Spleen (tissue), 11 donors: ENCODE measurements at regions not wholly inside any gene's neighbourhood (a gene's known extent, or its start where the extent isn't known, plus 50 kb on each side); places are given as distances from the start of the nearest gene placed in this dataset.
A peak's percentile ranks its signal among the peaks of the same experiment; 100 is the strongest.

ENCODE experiments used
- DNase-seq: peaks from one replicate; pipeline ENCODE4 v3.0.0-alpha.2; 2020
- H3K27ac ChIP-seq, 8 donors: fragments of 200-600 bp; sonication (generic) in 7 of 8; 1 replicate in 4 of 8; 2 replicates in 4 of 8; pipeline versions ENCODE4 v1.5.0 to v1.8.0; 2016 to 2021; ENCODE audit warnings: inconsistent platforms in 4 of 8, mild to moderate bottlenecking in 4 of 8, moderate library complexity in 1 of 8
- H3K27me3 ChIP-seq, 7 donors: fragments of 200-600 bp; sonication (generic) in 6 of 7; replicated peaks in 1 of 7; 1 replicate in 4 of 7; 2 replicates in 3 of 7; pipeline versions ENCODE4 v1.5.0 to v1.8.0; 2016 to 2021; ENCODE audit warnings: inconsistent platforms in 3 of 7, mild to moderate bottlenecking in 1 of 7
- H3K36me3 ChIP-seq, 6 donors: fragments of 200-600 bp; sonication (generic) in 5 of 6; 1 replicate in 4 of 6; 2 replicates in 2 of 6; pipeline versions ENCODE4 v1.5.0 to v1.8.0; 2016 to 2021; ENCODE audit warnings: inconsistent platforms in 2 of 6
- H3K4me1 ChIP-seq, 6 donors: fragments of 200-600 bp; sonication (generic) in 5 of 6; 1 replicate in 3 of 6; 2 replicates in 3 of 6; pipeline versions ENCODE4 v1.5.0 to v1.8.0; 2016 to 2021; ENCODE audit warnings: inconsistent platforms in 3 of 6
- H3K4me3 ChIP-seq, 8 donors: fragments of 200-600 bp; sonication (generic) in 7 of 8; 1 replicate in 4 of 8; 2 replicates in 4 of 8; pipeline versions ENCODE4 v1.5.0 to v1.8.0; 2016 to 2021; ENCODE audit warnings: inconsistent platforms in 4 of 8, mild to moderate bottlenecking in 4 of 8, moderate library complexity in 2 of 8
- H3K9me3 ChIP-seq, 8 donors: fragments of 200-600 bp; sonication (generic) in 7 of 8; 1 replicate in 4 of 8; 2 replicates in 4 of 8; pipeline versions ENCODE4 v1.5.0 to v1.8.0; 2016 to 2021; ENCODE audit warnings: inconsistent platforms in 4 of 8
- CTCF ChIP-seq, 11 experiments: fragments of 200-600 bp in 7 of 11; fragments of 450-650 bp in 4 of 11; sonication (generic) in 4 of 11; IDR thresholded peaks in 8 of 11; conservative IDR thresholded peaks in 3 of 11; 1 replicate in 7 of 11; 2 replicates in 4 of 11; pipeline versions ENCODE4 v1.4.0 to v1.8.0; 2016 to 2021; ENCODE audit warnings: antibody characterized with exemption in 11 of 11, inconsistent platforms in 4 of 11, mild to moderate bottlenecking in 1 of 11
- POLR2A ChIP-seq, 3 donors: fragments of 450-650 bp; IDR thresholded peaks; one replicate each; pipeline ENCODE4 v1.5.1; 2017; ENCODE audit warnings: antibody characterized with exemption in 3 of 3, mild to moderate bottlenecking in 1 of 3
- POLR2AphosphoS5 ChIP-seq, 3 donors: sonication (generic); formaldehyde crosslinking; IDR thresholded peaks; one replicate each; pipeline ENCODE4 v1.5.1; 2017; ENCODE audit warnings: antibody characterized with exemption in 3 of 3
- WGBS, 5 donors: extraction: QIAGEN DNeasy Blood & Tissue Kit in 3 of 5; methylation state at CpG; one replicate each; pipeline versions ENCODE4 v1.1.5 to v1.1.7; 2013 to 2018; 5-methylcytosine and 5-hydroxymethylcytosine counted together
- intact Hi-C: fragments of 100-400 bp; cut with DNase I; formaldehyde crosslinking; loops from one replicate; pipeline ENCODE4 v1.15.0; 2023; ENCODE audit warnings: low total_unique reads
- donor health status: healthy with polysubstance abuse.
- donor health status: DM: no; HTN: no; CAD: no; lungs with moderate emphysema.
- donor health status: DM: no; HTN: no; CAD: no.
- donor health status: Bipolar disorder and iron deficiency.
- donor health status: healthy.
- donor health status: DM: no; HTN: no; CAD: no.
- donor health status: DM: yes; HTN: yes; CAD: no.

- peaks cover 0 to 12% (median 4%) of the 10 kb centered on the region in 8 donors for H3K9me3 ChIP-seq
- H3K4me1 ChIP-seq = peaks cover 0 to 10% (median 3%) of the 10 kb centered on the region in 6 donors
- intact Hi-C loops = no loop called here
- no peaks in the 10 kb centered on the region for H3K27me3 ChIP-seq
- peak overlapping the region in 1 of 8 donors; percentile 28 for H3K27ac ChIP-seq
- DNase-seq = no peak
- WGBS, 5 donors = 71 to 94% (median 79%) methylated on average over 3 of the region's 3 CpGs
- no peaks in the 10 kb centered on the region for H3K36me3 ChIP-seq
- TF ChIP-seq CTCF (IDR thresholded peaks at IDR 0.05 in 8 of 11, conservative IDR thresholded peaks at IDR 0.05 in 3 of 11) = no peak
- no peak for TF ChIP-seq POLR2A (IDR thresholded peaks at IDR 0.05)
- no peak for TF ChIP-seq POLR2AphosphoS5 (IDR thresholded peaks at IDR 0.05)
- H3K4me3 ChIP-seq = no peak overlapping the region
Measured at GRCh38 chr3:59263152-59263551, 213.3 kb upstream of the CFAP20DC start.

- intact Hi-C loops = no loop called here
- Histone ChIP-seq H3K27me3 (no peaks in the 10 kb centered on the region), H3K36me3 (no peaks in the 10 kb centered on the region), H3K4me3 (no peak overlapping the region), H3K4me1 (peaks cover 0 to 10% (median 3%) of the 10 kb centered on the region in 6 donors), H3K27ac (peak overlapping the region in 4 of 8 donors; percentile 19 to 49 (median 41)), H3K9me3 (peaks cover 0 to 12% (median 4%) of the 10 kb centered on the region in 8 donors)
- no peak for DNase-seq
- TF ChIP-seq POLR2AphosphoS5 (IDR thresholded peaks at IDR 0.05) = no peak
- TF ChIP-seq POLR2A (IDR thresholded peaks at IDR 0.05) = no peak
- no peak for TF ChIP-seq CTCF (IDR thresholded peaks at IDR 0.05 in 8 of 11, conservative IDR thresholded peaks at IDR 0.05 in 3 of 11)
- WGBS, 5 donors = 71 to 91% (median 84%) methylated on average over 2 of the region's 2 CpGs
Measured at GRCh38 chr3:59262076-59262498, 212.3 kb upstream of the CFAP20DC start.

- Histone ChIP-seq H3K27ac (no peak overlapping the region), H3K27me3 (no peaks in the 10 kb centered on the region), H3K9me3 (peaks cover 0 to 12% (median 4%) of the 10 kb centered on the region in 8 donors), H3K36me3 (no peaks in the 10 kb centered on the region), H3K4me1 (peaks cover 0 to 10% (median 3%) of the 10 kb centered on the region in 6 donors), H3K4me3 (no peak overlapping the region)
- TF ChIP-seq POLR2AphosphoS5 (IDR thresholded peaks at IDR 0.05) (no peak), CTCF (IDR thresholded peaks at IDR 0.05 in 8 of 11, conservative IDR thresholded peaks at IDR 0.05 in 3 of 11) (no peak), POLR2A (IDR thresholded peaks at IDR 0.05) (no peak)
- no peak for DNase-seq
- intact Hi-C loops = no loop called here
Measured at GRCh38 chr3:59261009-59261408, 211.2 kb upstream of the CFAP20DC start.

GRCh38 chr3:59258550-59259260 is 208.9 kb upstream of the CFAP20DC start:
- H3K4me1 ChIP-seq = peaks cover 0 to 10% (median 3%) of the 10 kb centered on the region in 6 donors
- H3K27ac ChIP-seq = no peak overlapping the region
- TF ChIP-seq CTCF (IDR thresholded peaks at IDR 0.05 in 8 of 11, conservative IDR thresholded peaks at IDR 0.05 in 3 of 11) = no peak
- no peak for TF ChIP-seq POLR2AphosphoS5 (IDR thresholded peaks at IDR 0.05)
- TF ChIP-seq POLR2A (IDR thresholded peaks at IDR 0.05) = no peak
- no peak for DNase-seq
- WGBS, 5 donors = 88 to 96% (median 89%) methylated on average over 8 of the region's 8 CpGs
- no peaks in the 10 kb centered on the region for H3K27me3 ChIP-seq
- H3K4me3 ChIP-seq = no peak overlapping the region
- intact Hi-C loops = no loop called here
- H3K9me3 ChIP-seq = peaks cover 0 to 2% (median 0%) of the 10 kb centered on the region in 8 donors
- no peaks in the 10 kb centered on the region for H3K36me3 ChIP-seq
